ENCODE measurements at regions not wholly inside any gene's neighbourhood (a gene's known extent, or its start where the extent isn't known, plus 50 kb on each side); places are given as distances from the start of the nearest gene placed in this dataset.

GRCh38 chr3:72550582-72551262, 297.5 kb downstream of the SHQ1 start:
- Histone ChIP-seq H3K27me3 (no peaks in the 10 kb centered on the region), H3K4me1 (no peaks in the 10 kb centered on the region), H3K9me3 (no peaks in the 10 kb centered on the region; the same call in 1 of the 2 replicates), H3K36me3 (no peaks in the 10 kb centered on the region), H3K4me3 (ENCODE audit: low read depth, low read length) (no peak overlapping the region)
- DNase-seq, result no peak
- TF ChIP-seq CTCF (IDR thresholded peaks at IDR 0.05; ENCODE audit: low read depth, low read length), result no peak

GRCh38 chr3:72549761-72550581, 298.3 kb downstream of the SHQ1 start:
- no peak for DNase-seq
- H3K36me3 ChIP-seq, result no peaks in the 10 kb centered on the region
- no peaks in the 10 kb centered on the region for H3K4me1 ChIP-seq
- no peak overlapping the region for H3K4me3 ChIP-seq (ENCODE audit: low read depth, low read length)
- no peaks in the 10 kb centered on the region; the same call in 1 of the 2 replicates for H3K9me3 ChIP-seq
- TF ChIP-seq CTCF (IDR thresholded peaks at IDR 0.05; ENCODE audit: low read depth, low read length), result no peak
- no peaks in the 10 kb centered on the region for H3K27me3 ChIP-seq

- no peaks in the 10 kb centered on the region for H3K27me3 ChIP-seq
- no peak for TF ChIP-seq CTCF (IDR thresholded peaks at IDR 0.05; ENCODE audit: low read depth, low read length)
- no peaks in the 10 kb centered on the region for H3K36me3 ChIP-seq
- no peak overlapping the region for H3K4me3 ChIP-seq (ENCODE audit: low read depth, low read length)
- DNase-seq, result no peak
- no peaks in the 10 kb centered on the region for H3K4me1 ChIP-seq
- no peaks in the 10 kb centered on the region; the same call in 1 of the 2 replicates for H3K9me3 ChIP-seq
Measured at GRCh38 chr3:72548981-72549380, 299.3 kb downstream of the SHQ1 start.

GRCh38 chr3:72548461-72548860, 299.8 kb downstream of the SHQ1 start:
- DNase-seq, result no peak
- Histone ChIP-seq H3K36me3 (no peaks in the 10 kb centered on the region), H3K4me3 (ENCODE audit: low read depth, low read length) (no peak overlapping the region), H3K27me3 (no peaks in the 10 kb centered on the region), H3K9me3 (no peaks in the 10 kb centered on the region; the same call in 1 of the 2 replicates), H3K4me1 (no peaks in the 10 kb centered on the region)
- no peak for TF ChIP-seq CTCF (IDR thresholded peaks at IDR 0.05; ENCODE audit: low read depth, low read length)

GRCh38 chr3:72547183-72547582, 301.1 kb downstream of the SHQ1 start:
- Histone ChIP-seq H3K4me1 (no peaks in the 10 kb centered on the region), H3K9me3 (no peaks in the 10 kb centered on the region), H3K27me3 (no peaks in the 10 kb centered on the region), H3K4me3 (ENCODE audit: low read depth, low read length) (no peak overlapping the region), H3K36me3 (no peaks in the 10 kb centered on the region)
- no peak for DNase-seq
- TF ChIP-seq CTCF (IDR thresholded peaks at IDR 0.05; ENCODE audit: low read depth, low read length), result no peak

GRCh38 chr3:72544239-72544638, 304.0 kb downstream of the SHQ1 start:
- no peak for DNase-seq
- Histone ChIP-seq H3K36me3 (no peaks in the 10 kb centered on the region), H3K27me3 (no peaks in the 10 kb centered on the region), H3K4me3 (ENCODE audit: low read depth, low read length) (no peak overlapping the region), H3K4me1 (no peaks in the 10 kb centered on the region), H3K9me3 (0 out of 2 replicates have a peak, but pooled peaks cover 3% of the 10 kb centered on the region)
- no peak for TF ChIP-seq CTCF (IDR thresholded peaks at IDR 0.05; ENCODE audit: low read depth, low read length)

Measured in BE2C (cell line).